Astrocyte (in vitro differentiated cells and primary cell): ENCODE measurements at regions not wholly inside any gene's neighbourhood (a gene's known extent, or its start where the extent isn't known, plus 50 kb on each side); places are given as distances from the start of the nearest gene placed in this dataset.

Experiments used
- DNase-seq: peaks from one replicate; pipeline ENCODE4 v3.0.0-alpha.2; 2010; ENCODE audit warnings: low read depth
- FAIRE-seq: peaks from 2 replicates; lab custom pipeline; 2011; peaks lifted over from hg19 to GRCh38; lab: Jason Lieb, UNC
- H2AFZ ChIP-seq: 2 replicates; pipeline ENCODE4 v1.6.0; 2012; ENCODE audit warnings: low read depth, low read length, inconsistent platforms
- H3K27ac ChIP-seq: 2 replicates; pipeline ENCODE4 v1.5.1; 2011; ENCODE audit warnings: low read depth, low read length, inconsistent platforms
- H3K27me3 ChIP-seq: 2 replicates; pipeline ENCODE4 v1.6.0; 2011; ENCODE audit warnings: low read length, inconsistent platforms; ENCODE audit not compliant: insufficient read depth
- H3K36me3 ChIP-seq: 2 replicates; pipeline ENCODE4 v1.5.1; 2011; ENCODE audit warnings: low read length, inconsistent platforms; ENCODE audit not compliant: insufficient read depth
- H3K4me1 ChIP-seq: 2 replicates; pipeline ENCODE4 v1.5.1; 2011; ENCODE audit warnings: low read length, inconsistent platforms; ENCODE audit not compliant: insufficient read depth
- H3K4me2 ChIP-seq: 2 replicates; pipeline ENCODE4 v1.6.0; 2012; ENCODE audit warnings: low read length, inconsistent platforms
- H3K4me3 ChIP-seq: 2 replicates; pipeline ENCODE4 v1.5.1; 2011; ENCODE audit warnings: low read depth, mild to moderate bottlenecking, low read length, inconsistent platforms; ENCODE audit not compliant: insufficient read depth
- H3K79me2 ChIP-seq: 2 replicates; pipeline ENCODE4 v1.6.0; 2012; ENCODE audit warnings: mild to moderate bottlenecking, low read length, inconsistent platforms; ENCODE audit not compliant: insufficient read depth
- H3K9ac ChIP-seq: 2 replicates; pipeline ENCODE4 v1.6.0; 2012; ENCODE audit warnings: mild to moderate bottlenecking, low read length, inconsistent platforms
- H3K9me3 ChIP-seq: 2 replicates; pipeline ENCODE4 v1.5.1; 2012; ENCODE audit warnings: low read depth, mild to moderate bottlenecking, low read length, inconsistent platforms; ENCODE audit not compliant: insufficient read depth
- H4K20me1 ChIP-seq: 2 replicates; pipeline ENCODE4 v1.6.0; 2012; ENCODE audit warnings: low read length, inconsistent platforms; ENCODE audit not compliant: insufficient read depth
- H3K27ac Mint-ChIP-seq: one replicate; pipeline ENCODE4 v1.8.0; 2021; ENCODE audit warnings: mild to moderate bottlenecking, mixed read lengths; ENCODE audit not compliant: unreplicated experiment
- H3K27me3 Mint-ChIP-seq: one replicate; pipeline ENCODE4 v1.8.0; 2021; ENCODE audit warnings: low read depth, mixed read lengths; ENCODE audit not compliant: unreplicated experiment
- H3K36me3 Mint-ChIP-seq: one replicate; pipeline ENCODE4 v1.8.0; 2021; ENCODE audit warnings: low read depth, mixed read lengths; ENCODE audit not compliant: unreplicated experiment
- H3K4me1 Mint-ChIP-seq: one replicate; pipeline ENCODE4 v1.8.0; 2021; ENCODE audit warnings: low read depth, mixed read lengths; ENCODE audit not compliant: unreplicated experiment
- H3K4me3 Mint-ChIP-seq: one replicate; pipeline ENCODE4 v1.8.0; 2021; ENCODE audit warnings: mild to moderate bottlenecking, moderate library complexity, mixed read lengths; ENCODE audit not compliant: unreplicated experiment
- H3K9me3 Mint-ChIP-seq: one replicate; pipeline ENCODE4 v1.8.0; 2021; ENCODE audit warnings: mild to moderate bottlenecking, mixed read lengths; ENCODE audit not compliant: unreplicated experiment
- EZH2 ChIP-seq: IDR thresholded peaks from 2 replicates; pipeline ENCODE4 v1.6.1; 2012; ENCODE audit warnings: mild to moderate bottlenecking, low read length, inconsistent platforms; ENCODE audit not compliant: insufficient read depth
- TF ChIP-seq, protein P1 (sequence below): IDR thresholded peaks from 2 replicates; pipeline ENCODE4 v1.5.1; 2011; ENCODE audit warnings: low read depth, mild to moderate bottlenecking, inconsistent platforms, low read length, moderate library complexity; ENCODE audit not compliant: insufficient read depth

DNA sequence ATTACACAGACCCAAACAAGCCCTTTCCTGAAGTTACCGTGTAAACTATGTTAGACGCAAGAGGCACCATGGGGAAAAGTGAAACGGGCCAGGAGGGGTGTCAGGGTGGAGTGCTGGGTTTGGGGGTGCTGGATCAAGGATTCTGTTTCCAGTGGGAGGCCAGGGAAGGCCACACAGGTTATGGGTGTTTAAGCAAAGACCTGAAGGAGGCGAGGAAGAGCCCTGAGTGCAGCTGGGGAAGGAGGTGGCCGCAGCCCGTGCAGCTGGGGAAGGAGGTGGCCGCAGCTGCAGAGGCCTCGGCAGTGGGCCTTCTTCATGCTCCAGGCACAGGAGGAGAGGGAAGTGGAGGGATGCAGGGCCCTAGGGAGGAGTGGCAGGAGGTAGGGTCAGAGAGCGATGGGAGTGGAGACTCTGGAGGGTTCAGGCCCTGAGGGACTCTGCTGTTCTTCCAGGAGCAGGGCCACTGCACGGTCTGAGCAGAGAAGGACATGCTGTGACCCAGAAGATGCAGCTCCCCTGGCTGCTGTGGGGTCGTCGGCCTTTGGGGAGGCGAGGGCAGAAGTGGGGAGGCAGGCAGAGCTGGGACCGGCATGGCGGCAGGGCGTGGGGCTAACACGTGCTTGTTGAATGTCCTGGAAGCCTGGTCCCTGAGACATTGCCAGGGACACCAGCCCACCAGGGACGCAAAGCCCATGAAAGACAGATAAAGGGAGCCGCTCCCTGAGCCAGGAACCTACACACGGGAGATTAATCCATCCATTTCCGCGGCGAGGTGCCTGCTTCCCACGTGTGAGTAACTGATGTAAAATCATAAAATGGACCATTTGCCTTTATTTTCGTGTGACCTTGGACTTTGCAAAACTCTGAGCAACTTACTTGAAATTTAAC, 1049.1 kb downstream of the BRD1 start:
- Histone ChIP-seq H4K20me1 (no peaks in the 10 kb centered on the region), H2AFZ (no peak overlapping the region), H3K79me2 (no peaks in the 10 kb centered on the region), H3K27me3 (no peaks in the 10 kb centered on the region), H3K9me3 (peaks cover 8% of the 10 kb centered on the region), H3K4me3 (no peak overlapping the region), H3K36me3 (no peaks in the 10 kb centered on the region), H3K4me2 (no peak overlapping the region), H3K27ac (no peak overlapping the region), H3K4me1 (no peaks in the 10 kb centered on the region), H3K9ac (no peak overlapping the region)
- H3K9me3 Mint-ChIP-seq: peaks cover 2% of the 10 kb centered on the region
- H3K4me3 Mint-ChIP-seq: no peak overlapping the region
- H3K27ac Mint-ChIP-seq: no peak overlapping the region
- peaks cover 32% of the 10 kb centered on the region for H3K27me3 Mint-ChIP-seq
- no peak for FAIRE-seq
- H3K4me1 Mint-ChIP-seq: no peaks in the 10 kb centered on the region
- H3K36me3 Mint-ChIP-seq: no peaks in the 10 kb centered on the region
- TF ChIP-seq, protein P1, sequence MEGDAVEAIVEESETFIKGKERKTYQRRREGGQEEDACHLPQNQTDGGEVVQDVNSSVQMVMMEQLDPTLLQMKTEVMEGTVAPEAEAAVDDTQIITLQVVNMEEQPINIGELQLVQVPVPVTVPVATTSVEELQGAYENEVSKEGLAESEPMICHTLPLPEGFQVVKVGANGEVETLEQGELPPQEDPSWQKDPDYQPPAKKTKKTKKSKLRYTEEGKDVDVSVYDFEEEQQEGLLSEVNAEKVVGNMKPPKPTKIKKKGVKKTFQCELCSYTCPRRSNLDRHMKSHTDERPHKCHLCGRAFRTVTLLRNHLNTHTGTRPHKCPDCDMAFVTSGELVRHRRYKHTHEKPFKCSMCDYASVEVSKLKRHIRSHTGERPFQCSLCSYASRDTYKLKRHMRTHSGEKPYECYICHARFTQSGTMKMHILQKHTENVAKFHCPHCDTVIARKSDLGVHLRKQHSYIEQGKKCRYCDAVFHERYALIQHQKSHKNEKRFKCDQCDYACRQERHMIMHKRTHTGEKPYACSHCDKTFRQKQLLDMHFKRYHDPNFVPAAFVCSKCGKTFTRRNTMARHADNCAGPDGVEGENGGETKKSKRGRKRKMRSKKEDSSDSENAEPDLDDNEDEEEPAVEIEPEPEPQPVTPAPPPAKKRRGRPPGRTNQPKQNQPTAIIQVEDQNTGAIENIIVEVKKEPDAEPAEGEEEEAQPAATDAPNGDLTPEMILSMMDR: no peak
- TF ChIP-seq EZH2: no peak
- no peak for DNase-seq

DNA sequence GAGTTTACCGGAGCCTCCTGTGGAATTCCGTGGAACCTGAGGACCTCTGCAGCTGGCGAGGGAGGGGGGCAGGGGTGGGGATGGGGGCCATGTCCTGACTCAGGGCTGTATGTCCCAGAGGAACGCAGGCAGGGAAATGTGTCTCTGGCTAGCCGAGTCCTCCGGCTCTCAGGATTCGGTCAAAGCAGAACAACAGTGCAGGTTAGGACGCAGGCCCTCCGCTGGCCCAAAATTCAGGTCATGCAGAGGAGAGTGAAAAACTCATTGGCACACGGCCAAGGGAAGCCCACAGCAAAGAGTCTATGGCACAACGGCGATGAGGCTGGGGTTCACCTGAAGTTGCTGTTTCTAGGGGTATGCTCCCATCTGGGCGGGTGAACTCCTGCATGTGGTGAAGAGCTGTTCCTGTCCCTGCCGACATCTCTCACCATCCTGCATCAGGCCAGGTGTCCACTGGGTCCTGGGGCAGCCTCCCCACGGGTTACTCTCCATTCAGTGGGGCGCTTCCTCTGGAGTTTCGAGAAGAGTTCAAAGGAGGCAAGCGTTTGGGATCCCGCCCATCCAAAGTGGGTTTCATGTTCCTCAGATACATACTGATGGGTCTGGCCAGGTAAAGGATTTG, 1055.3 kb downstream of the BRD1 start:
- H3K79me2 ChIP-seq: no peaks in the 10 kb centered on the region
- no peak overlapping the region for H3K4me3 Mint-ChIP-seq
- H3K4me2 ChIP-seq: no peak overlapping the region
- no peak overlapping the region for H3K4me3 ChIP-seq
- no peaks in the 10 kb centered on the region for H3K27me3 ChIP-seq
- H3K4me1 Mint-ChIP-seq: no peaks in the 10 kb centered on the region
- no peaks in the 10 kb centered on the region for H3K4me1 ChIP-seq
- no peak for FAIRE-seq
- no peak for TF ChIP-seq EZH2
- TF ChIP-seq, protein P1: no peak
- no peak overlapping the region for H3K27ac Mint-ChIP-seq
- no peak for DNase-seq
- no peak overlapping the region for H3K27ac ChIP-seq
- H3K9ac ChIP-seq: no peak overlapping the region
- no peaks in the 10 kb centered on the region for H3K27me3 Mint-ChIP-seq
- no peaks in the 10 kb centered on the region for H3K36me3 ChIP-seq
- peaks cover 2% of the 10 kb centered on the region for H3K36me3 Mint-ChIP-seq
- no peak overlapping the region for H2AFZ ChIP-seq
- H4K20me1 ChIP-seq: no peaks in the 10 kb centered on the region
- H3K9me3 ChIP-seq: peaks cover 4% of the 10 kb centered on the region
- H3K9me3 Mint-ChIP-seq: peaks cover 3% of the 10 kb centered on the region
